GM19328 (cell line): ENCODE measurements at regions not wholly inside any gene's neighbourhood (a gene's known extent, or its start where the extent isn't known, plus 50 kb on each side); places are given as distances from the start of the nearest gene placed in this dataset.

Source experiments
- ATAC-seq: cut with Tn5 transposase; IDR thresholded peaks from one replicate; pipeline ENCODE4 v1.9.1; 2021; ENCODE audit warnings: mild to moderate bottlenecking, moderate library complexity; ENCODE audit not compliant: unreplicated experiment

DNA sequence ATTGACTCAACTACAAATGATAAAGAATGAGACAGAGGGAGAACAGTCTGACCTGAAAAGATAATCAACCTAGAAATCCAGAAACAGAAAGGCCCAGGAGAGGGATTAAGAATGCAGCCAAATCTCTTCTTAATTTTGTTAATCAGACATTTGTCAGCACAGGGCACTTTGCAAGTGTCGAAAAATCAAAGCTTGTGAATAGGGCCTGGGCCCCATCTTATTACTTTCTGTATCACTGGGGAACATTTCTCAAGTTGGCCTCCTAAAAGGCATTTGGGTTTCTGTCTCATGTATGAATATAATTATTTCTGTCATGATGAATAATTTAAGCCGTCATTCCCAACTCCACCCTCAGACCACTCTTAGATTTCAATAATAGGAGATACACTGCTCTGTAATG lies 308.4 kb upstream of the PRKCQ start:
- ATAC-seq, result no peak

- no peak for ATAC-seq
Observed at GRCh38 chr10:6885284-6885683, 305.2 kb upstream of the PRKCQ start.

DNA sequence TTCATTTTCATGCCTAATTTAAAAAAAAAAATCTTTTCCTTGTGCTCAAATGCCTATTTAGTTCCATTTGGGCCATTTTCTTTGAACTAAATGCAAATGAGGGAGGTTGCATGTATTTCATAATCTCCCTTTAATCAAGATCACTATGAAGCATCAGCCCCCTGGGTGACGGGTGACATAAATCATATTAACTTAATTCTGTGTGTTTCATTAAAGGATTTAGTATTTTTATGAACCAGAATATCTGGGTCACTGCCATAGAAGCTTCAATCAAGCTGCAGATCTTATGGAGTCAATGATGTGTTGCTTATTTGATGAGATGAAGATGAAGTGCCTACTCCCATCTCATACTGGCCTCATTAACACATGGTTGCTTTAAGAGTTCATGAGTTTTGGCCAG lies 301.9 kb upstream of the PRKCQ start:
- ATAC-seq, result no peak

GRCh38 chr10:6877722-6878392 lies 297.8 kb upstream of the PRKCQ start:
- no peak for ATAC-seq

- no peak for ATAC-seq
Observed at GRCh38 chr10:6877336-6877721, 297.3 kb upstream of the PRKCQ start.

- ATAC-seq, result no peak
Observed at GRCh38 chr10:6875269-6875865, 295.3 kb upstream of the PRKCQ start.

DNA sequence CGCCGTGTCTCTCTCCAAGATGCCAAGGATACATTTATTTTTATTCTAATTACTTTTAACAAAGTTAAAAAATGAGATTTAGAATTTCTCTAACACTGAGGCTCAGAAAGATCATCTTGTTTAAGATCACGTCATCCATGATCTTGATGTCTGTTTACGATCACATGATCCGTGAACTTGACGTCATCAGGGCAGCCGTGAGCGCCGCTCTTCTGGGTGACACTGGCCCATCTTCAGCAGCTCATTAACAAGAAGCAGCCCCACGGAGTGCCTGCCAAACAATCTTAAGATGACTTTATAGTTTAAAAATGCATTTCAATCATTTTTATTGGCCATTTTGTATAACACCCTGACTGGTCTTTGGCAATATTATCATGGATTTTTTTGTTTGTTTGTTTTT lies 291.1 kb upstream of the PRKCQ start:
- ATAC-seq, result no peak

- ATAC-seq, result no peak
Observed at GRCh38 chr10:6868036-6868725, 288.1 kb upstream of the PRKCQ start.

DNA sequence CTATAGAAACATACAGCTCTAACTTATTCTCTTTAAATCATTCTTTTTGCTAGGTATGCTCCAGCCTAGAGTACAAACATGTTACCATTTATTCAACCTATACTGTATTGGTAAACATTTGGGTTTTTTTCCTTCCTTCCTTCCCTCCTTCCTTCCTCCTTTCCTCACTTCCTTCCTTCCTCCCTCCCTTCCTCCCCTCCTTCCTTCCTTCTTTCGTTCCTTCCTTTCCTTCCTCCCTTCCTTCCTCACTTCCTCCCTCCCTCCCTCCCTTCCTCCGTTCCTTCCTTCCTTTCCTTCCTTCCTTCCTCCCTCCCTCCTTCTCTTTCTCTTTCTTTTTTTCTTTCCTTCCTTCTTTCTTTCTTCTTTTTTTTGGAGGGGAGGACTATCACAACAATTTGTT lies 286.7 kb upstream of the PRKCQ start:
- ATAC-seq, result no peak

DNA sequence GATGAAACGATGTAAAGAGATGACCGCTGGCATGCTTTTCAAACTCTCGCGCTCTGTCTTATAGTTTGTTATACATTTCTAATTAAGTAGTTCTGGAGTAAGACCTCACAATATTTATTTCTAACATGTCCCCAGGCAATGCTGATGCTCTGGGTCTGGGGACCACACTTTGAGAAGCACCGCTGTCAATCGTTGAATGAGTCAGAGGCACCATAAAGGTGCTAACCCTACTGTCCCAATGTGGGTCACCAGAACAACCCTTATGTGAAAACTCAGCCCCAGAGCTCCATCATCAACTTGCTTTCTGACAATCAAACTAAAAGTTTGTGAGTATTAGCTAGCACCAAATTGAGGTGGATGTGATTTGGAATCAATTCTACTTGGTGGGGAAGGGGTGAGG lies 284.1 kb upstream of the PRKCQ start:
- no peak for ATAC-seq

DNA sequence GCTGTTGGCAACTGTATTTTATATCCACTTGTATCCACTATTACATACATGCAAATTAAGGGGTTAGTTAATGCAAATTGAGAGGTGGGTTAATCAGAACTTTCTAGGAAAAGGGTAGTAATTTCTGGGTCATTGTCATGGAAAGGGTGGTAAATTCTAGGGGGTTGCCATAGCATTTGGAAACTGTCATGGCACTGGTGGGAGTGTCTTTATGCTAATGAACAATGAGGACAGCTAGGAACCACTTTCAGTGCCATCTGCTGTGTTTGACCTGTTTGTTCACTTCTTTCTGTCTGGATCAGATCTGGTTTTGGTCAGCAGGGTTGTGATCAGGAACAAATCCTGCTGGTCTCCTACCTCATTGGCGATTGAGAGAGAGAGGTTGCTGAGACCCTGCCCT lies 283.3 kb upstream of the PRKCQ start:
- no peak for ATAC-seq

GRCh38 chr10:6850452-6850851 lies 270.4 kb upstream of the PRKCQ start:
- ATAC-seq, result no peak

- ATAC-seq, result no peak
Observed at GRCh38 chr10:6847561-6847960, 267.5 kb upstream of the PRKCQ start.

DNA sequence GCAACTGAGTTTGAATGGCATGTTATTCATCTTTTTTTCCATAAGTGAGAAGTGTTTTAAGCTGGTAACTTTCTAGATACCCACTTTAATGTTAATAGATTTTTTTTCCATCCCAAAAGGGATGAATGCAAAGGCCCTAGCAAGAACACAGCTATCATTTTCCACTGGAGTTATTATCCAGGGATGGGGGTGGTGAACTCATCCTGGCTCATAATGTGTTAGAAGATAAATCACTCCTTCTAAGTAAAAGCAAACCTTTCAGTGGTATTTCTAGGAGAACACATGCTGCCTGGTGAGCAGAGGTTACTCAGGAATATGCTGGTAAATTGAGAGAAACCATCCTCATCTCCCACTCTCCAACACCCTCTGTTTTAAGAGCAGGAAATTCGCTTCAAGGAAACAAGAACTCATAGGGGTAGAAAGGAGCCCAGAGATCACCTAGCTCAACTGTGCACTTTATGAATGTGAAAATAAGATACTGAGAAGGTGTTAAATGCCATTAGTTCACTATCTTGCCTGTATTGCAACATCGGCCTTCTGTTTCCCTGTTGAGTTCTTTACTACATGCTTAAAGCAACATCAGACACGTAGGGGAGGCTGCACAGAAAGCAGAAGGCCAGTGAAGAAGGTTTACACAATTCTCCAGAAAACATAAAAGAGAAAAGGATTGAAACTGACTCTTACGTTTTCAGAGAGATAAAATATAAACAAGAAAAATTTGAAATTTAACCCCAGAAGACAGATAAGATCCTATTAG lies 264.0 kb upstream of the PRKCQ start:
- no peak for ATAC-seq

DNA sequence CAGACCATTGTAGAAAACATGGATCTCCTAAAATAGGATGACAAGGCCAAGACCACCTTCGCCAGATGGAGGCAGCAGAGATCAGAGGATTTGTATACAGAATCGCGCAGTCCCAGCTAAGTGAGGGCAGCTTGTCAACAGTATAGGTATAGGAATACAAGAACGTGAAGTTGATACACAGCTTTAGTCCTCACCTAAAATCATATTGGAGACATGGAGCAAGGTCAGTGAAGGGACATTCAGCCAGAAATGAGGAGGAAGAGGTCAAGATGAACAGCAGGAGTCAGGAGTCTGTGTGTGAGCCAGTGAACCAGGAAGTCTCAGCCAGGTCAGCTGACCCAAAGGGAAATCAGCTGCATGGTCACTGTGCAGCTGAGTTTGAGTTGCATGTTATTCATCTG lies 263.4 kb upstream of the PRKCQ start:
- no peak for ATAC-seq

- ATAC-seq, result no peak
Observed at GRCh38 chr10:6842722-6843121, 262.6 kb upstream of the PRKCQ start.

- no peak for ATAC-seq
Observed at GRCh38 chr10:6841761-6842160, 261.7 kb upstream of the PRKCQ start.

GRCh38 chr10:6840766-6841165 lies 260.7 kb upstream of the PRKCQ start:
- ATAC-seq, result no peak

- ATAC-seq, result no peak
Observed at GRCh38 chr10:6840201-6840691, 260.2 kb upstream of the PRKCQ start.

DNA sequence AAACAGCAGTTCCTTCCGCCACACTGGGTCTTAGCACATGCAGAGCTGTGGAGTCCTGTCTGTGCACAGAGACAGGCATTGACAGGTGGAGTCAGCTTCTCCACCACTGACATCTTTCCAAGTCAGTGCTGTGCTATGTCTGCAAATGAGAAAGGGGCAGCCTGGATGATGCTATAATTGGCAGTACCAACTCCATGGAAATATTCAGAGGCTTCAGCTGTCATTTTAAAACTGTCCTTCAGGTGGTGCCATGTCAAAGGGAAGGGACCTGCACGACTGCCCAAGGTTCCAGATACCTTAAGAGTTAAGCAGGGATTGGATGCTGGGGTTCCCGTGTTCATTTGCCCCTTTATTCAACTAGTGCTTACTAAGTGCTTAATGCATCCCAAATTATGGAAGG lies 258.0 kb upstream of the PRKCQ start:
- ATAC-seq, result no peak

DNA sequence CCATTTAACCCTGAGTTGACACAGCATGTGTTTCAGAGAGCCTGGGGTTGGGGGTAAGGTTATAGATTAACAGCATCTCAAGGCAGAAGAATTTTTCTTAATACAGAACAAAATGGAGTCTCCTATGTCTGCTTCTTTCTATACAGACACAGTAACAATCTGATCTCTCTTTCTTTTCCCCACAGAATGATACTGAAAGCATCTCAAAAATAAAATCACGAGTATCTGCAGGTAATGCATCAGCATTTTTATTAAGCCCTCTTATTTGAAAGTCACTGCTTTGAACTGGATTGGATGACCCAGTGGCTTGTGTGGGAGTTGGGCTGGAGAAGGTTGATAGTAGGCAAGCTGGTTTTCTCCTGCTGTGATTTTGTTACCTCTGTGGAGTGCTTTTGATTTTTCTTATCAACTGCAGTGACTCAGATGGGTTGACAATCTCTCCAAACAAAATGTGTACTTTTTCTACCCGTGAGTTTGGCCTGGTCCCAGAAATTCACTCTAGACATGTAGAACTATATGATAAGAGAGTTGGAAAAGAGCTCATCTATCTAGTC lies 253.5 kb upstream of the PRKCQ start:
- ATAC-seq, result no peak
